T-helper 1 cell treated with Interleukin-12 subunit alpha and Interleukin-12 subunit beta and Interleukin-4 antibody, amounts not matched to agents 30 μg/mL and 1 μg/mL, for 36 hours (primary cell): ENCODE measurements at regions not wholly inside any gene's neighbourhood (a gene's known extent, or its start where the extent isn't known, plus 50 kb on each side); places are given as distances from the start of the nearest gene placed in this dataset.
A peak's percentile ranks its signal among the peaks of the same experiment; 100 is the strongest.

Experiments
- H3K27ac Mint-ChIP-seq: one replicate; pipeline ENCODE4 v1.8.0; 2021; ENCODE audit warnings: mild to moderate bottlenecking, mixed read lengths
- H3K27me3 Mint-ChIP-seq: one replicate; pipeline ENCODE4 v1.8.0; 2021; ENCODE audit warnings: low read depth, mixed read lengths
- H3K36me3 Mint-ChIP-seq: one replicate; pipeline ENCODE4 v1.8.0; 2021; ENCODE audit warnings: low read depth, mixed read lengths
- H3K4me1 Mint-ChIP-seq: one replicate; pipeline ENCODE4 v1.8.0; 2021; ENCODE audit warnings: low read depth, mixed read lengths
- H3K4me3 Mint-ChIP-seq: one replicate; pipeline ENCODE4 v1.8.0; 2021; ENCODE audit warnings: mild to moderate bottlenecking, moderate library complexity, mixed read lengths
- H3K9me3 Mint-ChIP-seq: one replicate; pipeline ENCODE4 v1.8.0; 2021; ENCODE audit warnings: mixed read lengths

DNA sequence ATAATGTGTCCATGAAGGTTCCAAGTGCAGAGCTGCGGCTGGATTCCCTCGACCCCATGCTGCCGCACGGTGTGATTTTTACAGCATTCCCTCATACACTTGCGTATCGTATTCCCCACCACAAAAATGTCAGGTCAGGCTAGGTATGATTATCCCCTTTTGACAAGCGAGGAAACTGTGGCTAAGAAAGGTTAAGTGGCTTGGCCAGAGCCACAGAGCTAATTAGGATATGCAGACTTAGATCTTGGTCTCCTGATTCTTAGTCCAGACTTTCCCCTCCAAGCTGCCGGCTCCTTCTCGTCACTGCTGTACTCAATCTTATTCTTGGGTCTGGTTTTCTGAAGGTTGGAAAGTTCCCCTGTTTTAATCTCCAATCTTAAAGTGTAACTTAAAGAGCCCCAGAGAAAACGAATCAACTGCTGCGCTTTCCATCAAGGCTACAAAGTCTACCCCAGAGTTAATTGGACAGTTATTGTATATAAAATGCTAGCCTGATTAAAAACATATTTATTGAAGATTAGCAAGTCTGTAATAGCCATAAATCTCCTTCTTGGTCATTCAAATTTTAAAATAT lies 176.6 kb downstream of the ADAMTS15 start:
- Mint-ChIP-seq H3K36me3 (no peaks in the 10 kb centered on the region), H3K27me3 (peaks cover 7% of the 10 kb centered on the region), H3K9me3 (no peaks in the 10 kb centered on the region), H3K4me3 (no peak overlapping the region), H3K4me1 (no peaks in the 10 kb centered on the region), H3K27ac (no peak overlapping the region)

DNA sequence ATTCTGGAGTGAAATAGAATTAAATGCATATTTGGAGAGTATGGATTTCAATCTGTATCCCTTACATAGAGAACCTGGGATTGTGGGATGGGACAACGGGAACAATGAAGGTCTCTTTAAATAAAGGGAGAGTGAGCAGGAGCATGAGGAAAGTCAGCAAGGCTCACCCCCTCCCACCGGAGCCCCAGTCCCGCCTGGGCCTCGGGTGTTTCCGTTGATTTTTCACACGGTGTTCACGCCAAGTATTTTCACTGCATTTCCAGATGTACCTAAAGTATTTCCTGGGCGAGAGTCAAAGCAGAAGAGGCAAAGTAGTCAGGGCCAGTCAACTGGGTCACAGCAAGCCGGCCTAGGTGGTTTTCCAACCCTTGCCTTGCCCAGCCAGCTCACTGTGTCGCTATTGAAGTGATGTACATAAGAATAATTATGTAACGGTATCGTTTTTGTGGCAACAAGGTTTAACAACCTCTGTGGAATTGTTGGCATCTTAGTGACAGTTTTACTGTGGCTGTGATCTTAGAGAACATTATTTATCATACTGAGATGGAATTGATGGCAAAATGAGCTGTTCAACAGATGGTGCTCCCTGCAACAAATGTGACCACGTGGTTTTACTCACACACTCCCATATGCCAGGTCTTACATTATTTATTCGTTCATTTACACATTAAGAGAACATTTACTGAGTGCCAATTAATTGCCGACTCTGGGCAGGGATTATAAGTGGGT lies 177.3 kb downstream of the ADAMTS15 start:
- Mint-ChIP-seq H3K9me3 (no peaks in the 10 kb centered on the region), H3K27ac (no peak overlapping the region), H3K27me3 (peaks cover 7% of the 10 kb centered on the region), H3K4me3 (no peak overlapping the region), H3K4me1 (peaks cover 1% of the 10 kb centered on the region), H3K36me3 (no peaks in the 10 kb centered on the region)

DNA sequence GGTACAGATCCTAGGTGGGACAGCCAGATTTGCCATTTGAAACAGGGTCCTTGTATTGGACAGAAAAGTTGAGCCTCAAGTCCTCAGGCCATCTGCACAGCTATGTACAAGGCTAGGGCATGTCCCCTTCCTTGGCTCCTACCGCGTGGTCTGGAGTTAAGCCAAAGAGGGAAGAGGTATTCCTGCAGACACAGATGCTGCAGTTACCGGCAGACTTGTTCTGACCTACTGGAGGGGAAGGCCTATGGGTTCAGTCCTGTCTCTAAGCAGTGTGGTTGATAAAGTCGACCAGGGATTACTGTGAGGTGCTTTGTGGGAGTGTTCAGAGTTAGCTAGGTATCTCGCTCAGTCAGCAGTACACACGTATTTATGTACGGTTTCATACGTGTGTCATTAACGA lies 180.6 kb downstream of the ADAMTS15 start:
- H3K27ac Mint-ChIP-seq: no peak overlapping the region
- no peak overlapping the region for H3K4me3 Mint-ChIP-seq
- H3K9me3 Mint-ChIP-seq: no peaks in the 10 kb centered on the region
- peaks cover 21% of the 10 kb centered on the region for H3K4me1 Mint-ChIP-seq
- H3K36me3 Mint-ChIP-seq: peaks cover 2% of the 10 kb centered on the region
- H3K27me3 Mint-ChIP-seq: peaks cover 4% of the 10 kb centered on the region

DNA sequence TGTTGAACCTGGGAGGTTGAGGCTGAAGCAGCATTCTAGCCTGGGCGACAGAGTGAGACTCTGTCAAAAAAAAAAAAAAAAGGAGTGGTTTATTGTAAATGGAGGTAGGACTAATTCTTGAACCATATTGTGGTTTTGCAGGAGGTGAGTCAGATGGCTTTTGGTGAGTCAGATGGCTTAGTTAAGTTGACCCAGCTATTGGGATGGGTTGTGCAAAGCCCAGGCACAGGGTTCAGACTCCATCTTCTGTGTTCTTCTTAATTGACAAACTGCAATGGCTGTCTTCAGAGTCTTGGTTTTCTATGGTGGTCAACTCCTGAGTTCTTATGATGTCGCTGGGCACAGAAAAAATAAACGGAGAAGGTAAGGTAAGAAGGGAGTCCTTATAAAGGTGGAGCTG lies 182.7 kb downstream of the ADAMTS15 start:
- peaks cover 34% of the 10 kb centered on the region for H3K4me1 Mint-ChIP-seq
- peak overlapping the region; percentile 70 for H3K4me3 Mint-ChIP-seq
- H3K36me3 Mint-ChIP-seq: peaks cover 2% of the 10 kb centered on the region
- peaks cover 4% of the 10 kb centered on the region for H3K27me3 Mint-ChIP-seq
- H3K27ac Mint-ChIP-seq: peak overlapping the region; percentile 82
- no peaks in the 10 kb centered on the region for H3K9me3 Mint-ChIP-seq

DNA sequence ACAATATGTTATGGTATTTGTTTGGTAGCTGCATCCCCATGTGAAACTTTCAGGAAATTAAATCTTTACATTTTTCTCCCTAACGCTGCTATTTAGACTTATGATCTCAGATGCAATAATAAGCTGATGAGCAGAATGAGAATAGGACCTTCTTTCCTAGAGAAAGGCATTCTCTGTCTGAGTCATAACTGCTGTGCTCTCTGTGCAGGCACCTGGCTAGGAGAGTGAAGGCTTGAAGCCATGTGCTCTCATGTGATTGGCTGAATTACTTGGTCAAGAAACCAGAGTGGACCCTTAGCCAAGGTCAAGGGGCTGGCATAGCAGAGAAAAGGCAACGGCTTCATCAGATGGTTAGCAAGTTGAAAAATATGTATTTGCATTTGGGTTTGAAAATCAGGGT lies 185.0 kb downstream of the ADAMTS15 start:
- H3K27me3 Mint-ChIP-seq: no peaks in the 10 kb centered on the region
- H3K27ac Mint-ChIP-seq: peak overlapping the region; percentile 78
- no peaks in the 10 kb centered on the region for H3K9me3 Mint-ChIP-seq
- H3K4me1 Mint-ChIP-seq: peaks cover 45% of the 10 kb centered on the region
- H3K4me3 Mint-ChIP-seq: peak overlapping the region; percentile 28
- peaks cover 4% of the 10 kb centered on the region for H3K36me3 Mint-ChIP-seq

DNA sequence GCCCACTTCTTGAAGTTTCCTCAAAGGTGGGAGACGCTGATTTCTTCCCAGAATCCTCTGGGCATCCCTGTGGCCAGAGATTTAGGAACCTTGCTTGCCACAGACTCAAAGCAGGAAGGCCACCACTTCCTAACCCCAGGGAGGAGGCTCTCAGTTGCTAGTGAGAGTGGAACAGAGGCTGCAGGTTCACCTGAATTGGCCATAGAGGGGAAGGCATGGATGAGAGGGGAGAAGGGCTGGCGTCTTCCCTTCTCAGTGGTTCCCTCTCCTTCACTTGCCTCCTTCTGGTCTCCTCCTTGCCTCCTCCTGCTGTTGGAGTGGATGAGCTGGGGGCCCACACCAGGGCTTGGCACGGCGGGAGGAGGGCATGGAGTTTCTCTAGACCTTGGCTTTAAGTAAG lies 185.7 kb downstream of the ADAMTS15 start:
- H3K9me3 Mint-ChIP-seq: no peaks in the 10 kb centered on the region
- H3K4me1 Mint-ChIP-seq: peaks cover 45% of the 10 kb centered on the region
- peak overlapping the region; percentile 78 for H3K27ac Mint-ChIP-seq
- no peaks in the 10 kb centered on the region for H3K27me3 Mint-ChIP-seq
- H3K36me3 Mint-ChIP-seq: peaks cover 4% of the 10 kb centered on the region
- H3K4me3 Mint-ChIP-seq: no peak overlapping the region

DNA sequence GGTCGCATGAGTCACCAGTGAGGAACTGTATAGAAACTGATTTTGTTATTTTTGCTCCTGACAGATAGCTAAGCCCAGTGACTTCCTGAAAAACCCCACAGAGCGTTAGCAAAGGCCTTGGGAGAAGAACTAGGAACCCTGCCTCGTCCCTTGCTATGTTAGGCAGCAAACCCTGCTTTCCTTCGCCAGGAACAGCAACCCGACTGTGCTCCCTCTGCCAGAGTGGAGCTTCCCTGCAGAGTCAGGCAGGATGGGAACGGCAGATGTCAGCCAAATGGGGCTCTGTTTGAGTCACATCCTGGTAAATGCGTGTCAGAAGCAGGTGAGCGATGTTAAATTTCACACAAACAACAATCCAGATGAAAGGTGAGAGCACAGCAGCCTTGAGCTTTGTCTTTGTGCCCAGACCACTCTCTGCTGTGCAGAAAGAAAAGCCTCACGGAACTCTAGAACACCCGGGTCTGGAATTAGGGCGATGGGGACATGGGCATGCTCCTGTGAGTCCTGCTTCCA lies 186.6 kb downstream of the ADAMTS15 start:
- Mint-ChIP-seq H3K27ac (peak overlapping the region; percentile 78), H3K4me1 (peaks cover 45% of the 10 kb centered on the region), H3K27me3 (no peaks in the 10 kb centered on the region), H3K9me3 (no peaks in the 10 kb centered on the region), H3K36me3 (peaks cover 4% of the 10 kb centered on the region), H3K4me3 (no peak overlapping the region)

DNA sequence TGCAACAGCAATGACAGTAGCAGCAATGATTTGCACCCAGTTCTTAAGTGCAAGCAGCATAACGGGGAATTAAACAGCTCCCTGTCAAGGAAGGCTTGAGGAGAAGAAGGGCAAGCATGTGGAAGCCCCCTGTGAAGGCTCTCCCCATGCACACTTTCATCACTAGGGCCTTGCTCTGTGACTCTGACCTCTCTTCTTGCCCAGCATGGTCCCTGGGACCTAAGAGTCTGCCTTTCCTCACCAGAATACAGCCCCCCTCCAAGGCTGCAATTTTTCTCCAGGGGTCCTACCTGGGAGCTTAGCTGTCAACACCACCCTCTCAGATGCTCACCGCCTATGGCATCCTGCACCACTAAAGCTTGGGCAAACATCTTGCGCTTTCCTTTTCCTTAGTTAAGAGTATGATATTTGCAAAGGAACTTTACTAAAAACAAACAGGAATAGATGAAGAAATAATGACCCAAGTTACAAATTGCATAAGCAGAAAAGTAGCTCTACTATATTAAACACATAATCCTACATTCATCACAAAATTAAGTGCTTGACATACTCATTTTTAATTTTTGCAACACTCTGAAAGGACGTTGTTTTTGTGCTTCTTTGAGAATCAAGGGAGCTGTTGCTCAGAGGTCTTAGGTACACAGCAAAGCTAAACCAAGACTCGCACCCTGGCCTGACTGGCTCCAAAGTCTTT lies 187.6 kb downstream of the ADAMTS15 start:
- H3K4me3 Mint-ChIP-seq: no peak overlapping the region
- peak overlapping the region; percentile 78 for H3K27ac Mint-ChIP-seq
- no peaks in the 10 kb centered on the region for H3K27me3 Mint-ChIP-seq
- no peaks in the 10 kb centered on the region for H3K9me3 Mint-ChIP-seq
- H3K4me1 Mint-ChIP-seq: peaks cover 41% of the 10 kb centered on the region
- H3K36me3 Mint-ChIP-seq: peaks cover 4% of the 10 kb centered on the region

DNA sequence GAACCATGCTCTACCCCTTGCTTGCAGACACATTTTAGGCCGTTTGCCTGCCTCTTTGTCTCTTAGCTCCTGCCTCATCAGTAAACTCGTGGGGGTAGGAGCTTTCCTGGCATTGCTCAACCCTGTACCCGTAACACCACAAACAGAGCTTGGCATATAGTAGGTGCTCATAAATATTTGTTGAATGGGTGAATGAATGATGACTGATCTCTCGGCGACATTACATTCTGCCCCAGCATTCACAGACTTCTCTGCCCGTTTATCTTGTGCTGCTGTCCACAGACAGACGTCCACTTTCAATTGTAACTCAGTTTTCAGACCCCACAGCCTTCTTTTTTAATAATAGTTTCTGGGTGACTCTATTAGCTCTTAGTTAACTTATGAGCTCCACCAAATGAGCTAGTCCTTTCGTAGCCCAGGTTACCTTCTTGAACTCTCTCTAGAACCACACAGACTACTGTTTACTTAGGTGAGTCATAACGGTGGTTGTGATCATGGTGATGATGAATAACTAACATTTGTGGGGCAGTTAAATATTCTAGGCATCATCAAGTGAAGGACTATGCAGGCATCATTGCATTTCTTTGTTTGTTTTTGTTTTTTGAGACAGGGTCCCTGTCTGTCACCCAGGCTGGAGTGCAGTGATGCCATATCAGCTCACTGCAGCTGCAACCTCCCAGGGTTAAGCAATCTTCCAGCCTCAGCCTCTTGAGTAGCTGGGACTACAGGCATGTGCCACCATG lies 188.4 kb downstream of the ADAMTS15 start:
- peaks cover 38% of the 10 kb centered on the region for H3K4me1 Mint-ChIP-seq
- H3K27ac Mint-ChIP-seq: peak overlapping the region; percentile 83
- peaks cover 2% of the 10 kb centered on the region for H3K36me3 Mint-ChIP-seq
- no peaks in the 10 kb centered on the region for H3K9me3 Mint-ChIP-seq
- H3K27me3 Mint-ChIP-seq: no peaks in the 10 kb centered on the region
- peak overlapping the region; percentile 49 for H3K4me3 Mint-ChIP-seq

DNA sequence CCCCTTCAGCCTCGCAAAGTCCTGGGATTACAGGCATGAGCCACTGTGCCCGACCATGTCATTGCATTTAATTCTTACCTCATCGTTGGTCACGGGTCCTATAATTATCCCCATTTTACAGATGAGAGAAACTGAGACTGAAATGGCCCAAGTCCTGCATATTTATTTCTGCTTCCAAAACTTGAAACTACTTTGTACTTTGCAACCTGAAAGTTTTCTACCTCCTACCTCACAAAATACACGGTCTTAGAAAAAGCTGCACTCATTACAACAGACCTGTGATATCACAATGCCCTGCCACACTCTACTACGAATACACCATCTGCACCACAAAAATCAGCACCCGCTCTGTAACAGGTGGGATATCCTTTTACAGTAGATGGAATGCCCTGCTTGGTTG lies 189.1 kb downstream of the ADAMTS15 start:
- H3K9me3 Mint-ChIP-seq: no peaks in the 10 kb centered on the region
- H3K36me3 Mint-ChIP-seq: peaks cover 2% of the 10 kb centered on the region
- no peak overlapping the region for H3K27ac Mint-ChIP-seq
- peaks cover 33% of the 10 kb centered on the region for H3K4me1 Mint-ChIP-seq
- no peak overlapping the region for H3K4me3 Mint-ChIP-seq
- H3K27me3 Mint-ChIP-seq: peaks cover 3% of the 10 kb centered on the region

DNA sequence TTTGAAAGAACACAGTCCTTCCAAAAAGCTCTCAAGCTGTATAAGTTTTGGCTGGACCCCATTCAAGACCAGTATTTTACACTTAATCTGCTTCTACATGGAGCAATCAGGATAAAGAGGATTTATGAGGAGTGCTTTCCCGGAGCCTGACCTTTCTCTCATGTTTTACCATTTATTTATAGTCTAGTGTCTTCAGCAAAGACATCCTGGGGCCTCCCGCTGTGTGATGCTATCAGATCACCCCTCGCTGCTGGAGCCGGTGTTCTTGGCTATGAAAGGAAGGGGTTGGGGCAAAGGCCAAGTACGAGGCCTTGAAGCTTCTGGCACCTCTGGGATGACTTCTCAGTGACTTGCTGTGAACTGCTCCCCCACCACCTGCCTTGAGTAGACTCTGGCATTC lies 189.6 kb downstream of the ADAMTS15 start:
- no peak overlapping the region for H3K27ac Mint-ChIP-seq
- peaks cover 3% of the 10 kb centered on the region for H3K27me3 Mint-ChIP-seq
- peaks cover 33% of the 10 kb centered on the region for H3K4me1 Mint-ChIP-seq
- peaks cover 2% of the 10 kb centered on the region for H3K36me3 Mint-ChIP-seq
- H3K4me3 Mint-ChIP-seq: no peak overlapping the region
- H3K9me3 Mint-ChIP-seq: no peaks in the 10 kb centered on the region

DNA sequence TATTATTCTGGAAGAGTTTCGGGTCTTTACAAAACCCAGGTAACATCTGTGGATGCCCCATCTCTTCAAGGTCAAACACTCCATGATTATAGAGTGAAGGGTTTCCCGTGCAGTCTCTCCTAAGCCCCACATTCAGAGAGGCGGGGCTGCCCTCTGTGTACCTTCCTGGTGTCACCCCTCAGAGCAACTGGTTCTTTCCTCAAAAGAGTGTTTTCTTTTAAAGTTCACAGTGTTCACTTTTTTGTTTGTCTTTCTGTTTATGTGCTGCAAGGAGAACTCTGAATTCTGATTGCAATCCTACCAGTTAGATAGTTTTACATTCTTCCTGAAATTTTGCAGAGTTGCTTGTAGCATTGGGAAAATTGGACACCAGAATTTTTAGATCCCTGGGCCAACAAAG lies 190.2 kb downstream of the ADAMTS15 start:
- H3K4me3 Mint-ChIP-seq: no peak overlapping the region
- no peak overlapping the region for H3K27ac Mint-ChIP-seq
- peaks cover 28% of the 10 kb centered on the region for H3K4me1 Mint-ChIP-seq
- H3K36me3 Mint-ChIP-seq: peaks cover 2% of the 10 kb centered on the region
- no peaks in the 10 kb centered on the region for H3K9me3 Mint-ChIP-seq
- H3K27me3 Mint-ChIP-seq: peaks cover 3% of the 10 kb centered on the region

DNA sequence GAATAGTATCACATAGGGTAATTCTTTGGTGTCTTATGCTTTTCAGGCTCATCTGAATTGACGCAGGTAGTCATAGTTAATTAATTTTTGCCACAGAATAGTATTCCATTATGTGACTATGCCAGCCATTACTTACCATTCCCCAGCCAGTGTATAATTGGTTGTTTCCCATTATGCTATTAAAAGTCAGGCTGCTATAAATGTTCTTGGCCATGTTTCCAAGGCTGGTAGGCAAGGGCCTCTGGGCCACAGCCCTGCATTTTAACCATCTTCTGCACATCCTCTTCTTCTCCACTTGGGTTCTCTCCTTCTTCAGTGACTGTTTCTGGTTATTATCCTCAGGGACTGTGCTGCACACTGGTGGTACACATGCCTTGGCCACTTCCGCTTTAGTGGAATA lies 190.9 kb downstream of the ADAMTS15 start:
- peaks cover 2% of the 10 kb centered on the region for H3K36me3 Mint-ChIP-seq
- H3K27ac Mint-ChIP-seq: no peak overlapping the region
- peaks cover 21% of the 10 kb centered on the region for H3K4me1 Mint-ChIP-seq
- H3K27me3 Mint-ChIP-seq: peaks cover 3% of the 10 kb centered on the region
- no peaks in the 10 kb centered on the region for H3K9me3 Mint-ChIP-seq
- H3K4me3 Mint-ChIP-seq: no peak overlapping the region

DNA sequence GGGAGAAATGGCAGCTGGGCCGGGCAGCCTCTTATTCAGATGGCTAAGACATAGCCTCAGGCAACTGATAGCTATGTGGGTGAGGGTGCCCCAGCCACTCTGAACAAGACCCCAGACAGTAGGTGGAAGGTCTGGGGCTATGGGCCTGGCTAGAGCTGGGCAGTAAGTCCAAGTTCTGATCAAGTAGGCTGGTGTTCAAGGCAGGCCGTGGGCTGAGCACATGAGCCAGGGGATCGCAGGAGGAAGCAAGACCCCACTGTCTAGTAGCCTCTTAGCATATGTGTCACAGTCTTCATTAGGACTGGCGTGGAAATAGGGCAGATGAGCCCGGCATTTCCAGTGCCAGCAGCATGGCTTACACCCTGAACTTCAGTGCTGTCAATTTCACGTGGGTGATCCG lies 192.1 kb downstream of the ADAMTS15 start:
- no peak overlapping the region for H3K4me3 Mint-ChIP-seq
- peaks cover 3% of the 10 kb centered on the region for H3K27me3 Mint-ChIP-seq
- H3K27ac Mint-ChIP-seq: no peak overlapping the region
- H3K36me3 Mint-ChIP-seq: peaks cover 2% of the 10 kb centered on the region
- no peaks in the 10 kb centered on the region for H3K9me3 Mint-ChIP-seq
- peaks cover 13% of the 10 kb centered on the region for H3K4me1 Mint-ChIP-seq
